ENCODE measurements at regions not wholly inside any gene's neighbourhood (a gene's known extent, or its start where the extent isn't known, plus 50 kb on each side); places are given as distances from the start of the nearest gene placed in this dataset.

GRCh38 chr9:696332-697323 lies 144.9 kb upstream of the DMRT1 start:
- TF ChIP-seq CHD7 (IDR thresholded peaks at IDR 0.05; ENCODE audit: insufficient replicate concordance, low read length) (no peak), MAX (IDR thresholded peaks at IDR 0.05) (no peak), POLR2AphosphoS5 (IDR thresholded peaks at IDR 0.05; ENCODE audit: low read depth, low read length) (no peak), CHD2 (IDR thresholded peaks at IDR 0.05; ENCODE audit: low read length) (no peak), USF2 (IDR thresholded peaks at IDR 0.05; ENCODE audit: low read length) (no peak), EZH2 (IDR thresholded peaks at IDR 0.05; ENCODE audit: low read depth, low read length, severe bottlenecking) (no peak), CTCF (IDR thresholded peaks at IDR 0.05; ENCODE audit: control extremely low read depth in 1 of 3, insufficient read depth in 1 of 3, low read depth in 1 of 3, low read length in 3 of 3) (no peak), POLR2A (IDR thresholded peaks at IDR 0.05; ENCODE audit: control extremely low read depth in 1 of 2, low read depth in 2 of 2, low read length in 2 of 2) (no peak), SP2 (IDR thresholded peaks at IDR 0.05; ENCODE audit: low read length) (no peak), RAD21 (IDR thresholded peaks at IDR 0.05 in 1 of 2, conservative IDR thresholded peaks at IDR 0.05 in 1 of 2; ENCODE audit: low read depth in 2 of 2, low read length in 2 of 2) (no peak)

Data from H1 (cell line).